GM19035 (cell line): ENCODE measurements at regions not wholly inside any gene's neighbourhood (a gene's known extent, or its start where the extent isn't known, plus 50 kb on each side); places are given as distances from the start of the nearest gene placed in this dataset.
"Not testable (repeated sequence)": the region's sequence is repeated elsewhere in the genome, so short reads cannot be mapped to it uniquely, and the experiment has no call there.

Experiments
- ATAC-seq: cut with Tn5 transposase; IDR thresholded peaks from one replicate; pipeline ENCODE4 v1.9.1; 2021; ENCODE audit not compliant: unreplicated experiment

GRCh38 chr16:73965591-73965990 lies 331.0 kb upstream of the PSMD7 start:
- no peak for ATAC-seq

GRCh38 chr16:73956587-73957494 lies 339.8 kb upstream of the PSMD7 start:
- ATAC-seq = no peak

GRCh38 chr16:73955702-73956101 lies 340.9 kb upstream of the PSMD7 start:
- ATAC-seq = no peak

GRCh38 chr16:73955255-73955654 lies 341.4 kb upstream of the PSMD7 start:
- ATAC-seq = no peak

GRCh38 chr16:73951481-73951880 lies 345.1 kb upstream of the PSMD7 start:
- ATAC-seq = no peak

- no peak for ATAC-seq
Measured at GRCh38 chr16:73949574-73950320, 346.9 kb upstream of the PSMD7 start.

- no peak for ATAC-seq
Measured at GRCh38 chr16:73945631-73946030, 351.0 kb upstream of the PSMD7 start.

- not testable (repeated sequence) for ATAC-seq
Measured at GRCh38 chr16:73943184-73943583, 353.4 kb upstream of the PSMD7 start.

- not testable (repeated sequence) for ATAC-seq
Measured at GRCh38 chr16:73940786-73941185, 355.8 kb upstream of the PSMD7 start.

GRCh38 chr16:73923951-73924350 lies 372.7 kb upstream of the PSMD7 start:
- ATAC-seq = no peak

- no peak for ATAC-seq
Measured at GRCh38 chr16:73921295-73921694, 375.3 kb upstream of the PSMD7 start.

GRCh38 chr16:73916829-73917594 lies 379.6 kb upstream of the PSMD7 start:
- no peak for ATAC-seq

GRCh38 chr16:73915935-73916334 lies 380.7 kb upstream of the PSMD7 start:
- ATAC-seq = no peak

GRCh38 chr16:73915140-73915539 lies 381.5 kb upstream of the PSMD7 start:
- no peak for ATAC-seq

- no peak for ATAC-seq
Measured at GRCh38 chr16:73912850-73913249, 383.8 kb upstream of the PSMD7 start.

- ATAC-seq = no peak
Measured at GRCh38 chr16:73912281-73912680, 384.3 kb upstream of the PSMD7 start.

GRCh38 chr16:73909529-73910035 lies 387.0 kb upstream of the PSMD7 start:
- no peak for ATAC-seq

GRCh38 chr16:73891129-73891542 lies 405.5 kb upstream of the PSMD7 start:
- no peak for ATAC-seq

GRCh38 chr16:73890186-73891128 lies 406.2 kb upstream of the PSMD7 start:
- ATAC-seq = no peak
